Suppressor macrophage (primary cell): ENCODE measurements at regions not wholly inside any gene's neighbourhood (a gene's known extent, or its start where the extent isn't known, plus 50 kb on each side); places are given as distances from the start of the nearest gene placed in this dataset.
"Not testable (repeated sequence)": the region's sequence is repeated elsewhere in the genome, so short reads cannot be mapped to it uniquely, and the experiment has no call there.

Experiments used
- DNase-seq, 4 experiments: peaks; one replicate each; pipeline ENCODE4 v3.0.0-alpha.2; 2020 to 2022

- no peak for DNase-seq
Observed at GRCh38 chr10:117751259-117751658, 208.7 kb downstream of the EMX2 start.

- no peak for DNase-seq
Observed at GRCh38 chr10:117752103-117752502, 209.6 kb downstream of the EMX2 start.

- DNase-seq = no peak
Observed at GRCh38 chr10:117754770-117755658, 212.5 kb downstream of the EMX2 start.

GRCh38 chr10:117755659-117756014, 213.1 kb downstream of the EMX2 start:
- DNase-seq = no peak

- no peak for DNase-seq
Observed at GRCh38 chr10:117757086-117757720, 214.7 kb downstream of the EMX2 start.

GRCh38 chr10:117759266-117759665, 216.7 kb downstream of the EMX2 start:
- DNase-seq = no peak

- DNase-seq = no peak
Observed at GRCh38 chr10:117761695-117762094, 219.1 kb downstream of the EMX2 start.

GRCh38 chr10:117762126-117762818, 219.7 kb downstream of the EMX2 start:
- DNase-seq = no peak

- DNase-seq = no peak
Observed at GRCh38 chr10:117762819-117763172, 220.2 kb downstream of the EMX2 start.

- DNase-seq = no peak
Observed at GRCh38 chr10:117763528-117763927, 221.0 kb downstream of the EMX2 start.

- no peak for DNase-seq
Observed at GRCh38 chr10:117768333-117769042, 225.9 kb downstream of the EMX2 start.

- no peak for DNase-seq
Observed at GRCh38 chr10:117775526-117775925, 233.0 kb downstream of the EMX2 start.

GRCh38 chr10:117777222-117777621, 234.7 kb downstream of the EMX2 start:
- DNase-seq = not testable (repeated sequence)

GRCh38 chr10:117778241-117778640, 235.7 kb downstream of the EMX2 start:
- DNase-seq = no peak

- no peak for DNase-seq
Observed at GRCh38 chr10:117780411-117780810, 237.9 kb downstream of the EMX2 start.

- no peak for DNase-seq
Observed at GRCh38 chr10:117781216-117781831, 238.8 kb downstream of the EMX2 start.

- DNase-seq = no peak
Observed at GRCh38 chr10:117782276-117782675, 239.7 kb downstream of the EMX2 start.

GRCh38 chr10:117783698-117784395, 241.3 kb downstream of the EMX2 start:
- DNase-seq = no peak

- no peak for DNase-seq
Observed at GRCh38 chr10:117784776-117785175, 242.2 kb downstream of the EMX2 start.

GRCh38 chr10:117788911-117789310, 246.4 kb downstream of the EMX2 start:
- DNase-seq = no peak

- DNase-seq = no peak
Observed at GRCh38 chr10:117790179-117790578, 247.6 kb downstream of the EMX2 start.

- DNase-seq = no peak
Observed at GRCh38 chr10:117790621-117791020, 248.1 kb downstream of the EMX2 start.
